ENCODE measurements at regions not wholly inside any gene's neighbourhood (a gene's known extent, or its start where the extent isn't known, plus 50 kb on each side); places are given as distances from the start of the nearest gene placed in this dataset.

DNA sequence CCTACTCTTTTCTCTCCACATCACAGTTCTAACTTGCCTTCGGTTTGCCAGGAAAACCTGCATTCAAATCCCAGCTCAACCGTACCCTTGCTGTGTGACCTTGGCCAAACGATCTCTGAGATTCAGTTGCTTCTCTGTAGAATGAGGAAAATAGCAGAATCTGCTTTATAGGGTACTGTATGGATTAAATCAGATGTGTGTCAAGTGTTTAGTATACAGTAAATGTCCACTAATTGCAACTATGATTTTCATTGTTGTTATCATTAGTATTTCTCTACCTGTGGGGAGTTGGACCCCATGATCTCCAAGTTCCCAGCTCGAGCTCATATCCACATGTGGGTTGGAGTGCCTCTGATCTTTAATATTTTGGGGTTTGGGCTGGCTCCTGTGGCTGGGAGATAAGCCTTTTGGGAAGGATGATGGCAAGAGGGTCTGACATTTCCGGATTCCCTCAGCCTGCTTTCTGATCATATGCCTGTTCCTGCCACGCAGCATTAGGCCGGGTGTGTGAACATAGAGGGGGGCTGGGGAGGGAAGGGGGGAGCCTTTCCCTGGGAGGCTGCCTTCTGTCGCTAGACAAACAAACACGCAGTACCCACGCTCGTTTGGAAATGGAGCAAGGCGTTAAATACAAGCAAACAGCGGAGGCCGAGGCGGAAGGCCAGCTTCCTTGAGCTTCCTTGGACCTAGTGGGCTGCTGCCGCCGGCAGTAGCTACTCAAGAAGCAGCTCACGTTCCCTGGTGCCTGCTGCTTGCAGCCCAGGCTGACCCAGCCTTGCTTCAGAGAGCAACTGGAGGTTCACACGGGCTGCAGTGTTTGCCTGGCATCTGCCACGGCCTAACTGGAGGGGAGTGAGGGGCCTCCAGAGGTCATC, 213.5 kb upstream of the LHX5 start:
- DNase-seq (ENCODE audit: low read depth), result no peak

- no peak for DNase-seq (ENCODE audit: low read depth)
These were observed 212.6 kb upstream of the LHX5 start for GRCh38 chr12:113684053-113684907.

DNA sequence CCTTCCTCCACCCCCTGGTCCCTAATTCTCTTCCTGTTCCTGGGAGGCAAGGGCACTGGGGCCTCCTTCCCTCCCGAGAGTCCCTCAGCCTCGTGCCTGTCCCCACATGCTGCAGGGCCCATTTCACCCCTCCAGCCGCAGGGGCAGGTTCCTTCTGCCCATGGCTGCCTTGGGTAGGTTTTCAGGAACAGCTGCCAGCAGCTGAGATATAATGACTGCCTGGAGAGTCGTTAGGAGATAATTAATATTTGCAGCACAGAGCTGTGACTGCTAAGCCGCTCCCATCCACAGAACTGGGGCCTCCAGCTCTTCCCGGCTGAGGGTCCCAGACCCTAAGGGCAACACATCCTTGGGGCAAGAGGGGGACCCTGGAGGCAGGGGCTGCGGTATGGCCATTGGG, 211.9 kb upstream of the LHX5 start:
- DNase-seq (ENCODE audit: low read depth), result no peak

DNA sequence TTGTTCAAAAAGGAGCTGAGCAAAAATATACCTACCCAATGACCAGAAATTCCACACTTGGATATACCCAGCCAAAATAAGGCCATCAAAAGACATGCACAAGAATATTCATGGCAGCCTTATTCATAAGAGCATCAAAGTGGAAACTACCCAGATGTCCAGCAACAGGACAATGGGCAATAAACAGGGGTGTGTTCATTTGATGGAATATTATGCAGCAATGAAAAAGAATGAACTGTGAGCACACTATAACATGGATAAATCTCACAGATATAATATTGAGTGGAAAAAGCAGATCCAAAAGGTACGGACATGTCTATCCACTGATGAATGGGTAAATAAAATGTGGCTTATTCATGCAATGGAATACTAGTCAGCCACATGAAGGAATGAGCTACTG, 209.2 kb upstream of the LHX5 start:
- DNase-seq (ENCODE audit: low read depth), result no peak

DNA sequence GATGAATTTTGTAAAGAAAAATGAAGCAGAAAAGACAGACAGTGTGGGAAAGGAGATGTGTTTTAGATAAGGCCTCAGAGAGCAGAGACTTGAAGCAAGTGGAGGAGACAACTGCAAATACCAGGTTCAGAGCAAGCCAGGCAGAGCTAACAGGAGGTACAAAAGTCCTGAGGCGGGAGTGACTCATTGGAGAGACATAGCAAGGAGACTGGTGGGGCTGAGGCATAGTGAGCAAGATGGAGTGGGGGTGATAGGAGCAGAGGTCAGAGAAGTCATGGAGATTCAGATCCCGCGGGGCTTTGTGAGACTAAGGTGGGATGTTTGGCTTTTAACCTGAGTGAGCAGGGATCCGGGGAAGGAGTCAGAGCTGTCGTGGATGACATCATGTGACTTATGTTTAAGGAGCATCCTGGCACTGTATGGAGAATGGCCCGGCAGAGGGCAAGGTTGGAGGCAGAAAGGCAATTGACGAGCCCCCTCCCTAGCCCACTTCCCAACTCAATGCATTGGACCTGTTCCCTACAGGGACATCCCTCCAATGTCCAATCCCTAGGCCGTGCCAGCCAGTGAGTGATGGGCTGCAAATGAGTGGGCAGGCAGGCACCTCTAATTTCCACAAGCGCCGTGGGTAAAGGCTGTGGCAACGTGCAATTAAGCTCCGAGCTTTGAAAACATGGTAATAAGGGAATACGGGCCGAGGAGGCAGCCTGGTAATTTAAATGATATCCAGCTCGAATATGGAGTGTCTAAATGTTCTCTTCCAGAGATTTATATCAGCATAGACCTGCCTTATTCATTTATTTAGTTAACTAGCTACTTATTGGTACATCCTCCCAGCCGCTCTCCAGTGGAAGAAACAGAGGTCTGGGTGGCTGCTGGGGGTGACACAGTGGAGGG, 206.8 kb upstream of the LHX5 start:
- no peak for DNase-seq (ENCODE audit: low read depth)

DNA sequence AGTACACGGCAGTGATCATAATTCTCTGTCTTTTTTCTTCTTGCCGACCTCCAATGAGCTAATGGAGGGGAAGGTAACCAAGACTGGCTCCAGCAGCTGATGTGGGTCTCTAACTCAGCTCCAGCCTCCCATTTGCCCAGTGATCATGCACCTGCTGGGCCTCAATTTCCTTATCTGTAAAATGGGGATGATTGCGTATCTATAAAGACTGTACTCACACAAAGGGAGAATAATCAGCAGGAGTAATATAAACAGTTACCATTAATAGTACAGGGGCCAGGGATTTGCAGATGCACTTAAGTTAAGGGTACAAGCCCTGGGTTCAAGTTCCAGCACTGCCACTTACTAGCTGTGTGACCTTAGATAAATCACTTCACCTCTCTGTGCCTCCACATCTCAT, 204.9 kb upstream of the LHX5 start:
- no peak for DNase-seq (ENCODE audit: low read depth)

DNA sequence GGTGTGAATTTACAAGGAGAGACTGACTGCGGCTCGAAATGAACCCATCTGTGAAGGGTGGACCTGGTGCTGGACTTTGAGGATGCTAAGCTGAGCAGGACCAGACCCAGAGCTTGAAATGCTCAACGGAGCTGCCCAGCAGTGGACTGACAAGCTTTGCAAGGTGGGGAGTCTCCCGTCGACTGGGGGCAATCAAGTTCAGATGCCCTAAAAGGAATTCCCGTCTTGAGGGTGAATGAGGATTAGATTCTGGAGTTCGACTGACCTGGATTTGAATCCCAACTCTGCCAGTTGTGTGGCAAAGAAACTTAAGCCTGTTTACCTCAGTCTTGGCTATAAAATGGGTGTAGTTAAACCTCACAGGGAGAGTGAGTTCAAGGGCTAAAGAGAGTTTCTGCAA, 204.4 kb upstream of the LHX5 start:
- DNase-seq (ENCODE audit: low read depth), result no peak

GRCh38 chr12:113674996-113675395, 203.3 kb upstream of the LHX5 start:
- DNase-seq (ENCODE audit: low read depth), result no peak

GRCh38 chr12:113674302-113674701, 202.6 kb upstream of the LHX5 start:
- DNase-seq (ENCODE audit: low read depth), result no peak

- DNase-seq (ENCODE audit: low read depth), result no peak
These were observed 202.0 kb upstream of the LHX5 start for GRCh38 chr12:113673458-113674238.

- no peak for DNase-seq (ENCODE audit: low read depth)
These were observed 199.1 kb upstream of the LHX5 start for GRCh38 chr12:113670742-113671141.

- DNase-seq (ENCODE audit: low read depth), result no peak
These were observed 196.1 kb upstream of the LHX5 start for GRCh38 chr12:113667676-113668356.

- DNase-seq (ENCODE audit: low read depth), result no peak
These were observed 195.4 kb upstream of the LHX5 start for GRCh38 chr12:113667095-113667494.

DNA sequence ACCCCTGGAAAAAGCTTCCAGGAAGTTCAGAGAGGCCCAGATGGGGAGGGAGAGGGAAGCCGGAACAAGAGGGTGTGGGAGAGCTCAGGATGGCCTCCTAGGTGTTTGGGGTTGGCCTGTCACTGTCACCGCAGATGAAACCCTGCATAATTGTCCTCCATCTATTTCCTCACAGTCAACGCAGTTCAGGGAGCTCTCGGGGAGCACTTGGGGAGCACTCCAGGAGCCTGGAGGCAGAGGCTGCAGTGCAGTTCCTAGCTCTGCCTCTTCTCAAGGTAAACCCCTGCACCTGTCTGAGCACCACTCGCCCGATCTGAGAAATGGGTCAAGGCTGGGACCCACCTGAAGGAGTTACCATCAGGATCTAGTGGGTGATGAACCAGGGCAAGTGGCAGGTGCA, 194.6 kb upstream of the LHX5 start:
- no peak for DNase-seq (ENCODE audit: low read depth)

GRCh38 chr12:113665457-113665856, 193.8 kb upstream of the LHX5 start:
- DNase-seq (ENCODE audit: low read depth), result no peak

DNA sequence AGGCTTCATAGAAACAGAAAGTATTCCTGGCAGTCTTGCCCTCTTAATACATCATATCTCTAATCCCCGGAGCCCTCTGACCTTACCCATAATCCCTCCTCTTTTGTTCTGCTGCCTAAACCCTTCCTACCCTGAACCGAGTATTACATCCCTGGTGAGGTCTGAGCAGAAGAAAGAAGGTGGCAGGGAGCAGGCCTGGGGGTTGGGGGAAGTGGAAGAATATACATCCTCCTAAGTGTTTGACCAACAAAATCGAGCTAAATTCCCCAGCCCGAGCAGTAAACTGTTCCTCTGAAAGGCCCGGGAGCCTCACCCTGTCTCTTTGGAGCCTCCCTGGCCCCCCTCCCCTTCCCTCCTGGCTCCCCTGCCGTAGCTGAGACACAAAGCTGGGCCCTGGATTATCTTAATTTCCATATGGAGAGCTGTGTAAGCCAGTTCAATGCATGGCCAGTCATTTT, 192.6 kb upstream of the LHX5 start:
- no peak for DNase-seq (ENCODE audit: low read depth)

DNA sequence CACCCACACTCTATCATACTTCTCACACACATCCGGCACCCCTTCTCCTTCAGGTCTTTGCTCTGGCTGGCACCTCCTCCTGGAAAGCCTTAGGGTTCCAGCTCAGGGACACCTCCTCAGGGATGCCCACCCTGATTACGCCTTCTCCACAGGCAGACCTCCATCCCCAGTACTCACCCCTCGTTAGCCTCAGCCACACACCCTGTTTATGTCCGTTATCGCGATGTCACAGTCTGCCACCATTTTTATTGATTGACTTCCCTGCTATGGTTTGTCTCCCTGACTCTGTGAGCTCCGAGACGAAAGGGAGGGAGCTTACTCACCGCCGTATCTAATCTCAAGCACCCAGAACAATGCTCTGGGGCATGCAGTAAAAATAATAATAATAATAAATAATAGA, 191.7 kb upstream of the LHX5 start:
- no peak for DNase-seq (ENCODE audit: low read depth)

GRCh38 chr12:113660936-113661335, 189.3 kb upstream of the LHX5 start:
- no peak for DNase-seq (ENCODE audit: low read depth)

DNA sequence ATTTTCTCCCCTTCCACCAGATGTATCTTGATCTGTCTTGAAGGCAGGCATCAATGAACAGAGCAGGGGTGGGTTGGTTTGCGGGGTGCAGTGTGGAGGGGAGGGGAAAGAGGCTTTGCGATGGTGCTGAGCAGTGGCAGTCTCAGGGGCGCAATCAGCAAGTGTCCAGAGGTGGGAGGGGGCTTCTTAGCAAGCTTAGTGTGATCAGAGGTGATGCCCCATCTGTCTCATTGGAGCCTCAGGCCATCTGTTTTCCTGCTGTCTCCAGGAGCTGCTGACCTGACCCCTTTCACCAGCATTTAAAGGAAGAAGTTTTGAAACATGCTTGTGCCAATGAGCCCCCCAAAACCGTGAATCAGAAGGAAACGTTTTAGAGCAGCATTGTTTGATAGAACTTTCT, 187.7 kb upstream of the LHX5 start:
- DNase-seq (ENCODE audit: low read depth), result no peak

DNA sequence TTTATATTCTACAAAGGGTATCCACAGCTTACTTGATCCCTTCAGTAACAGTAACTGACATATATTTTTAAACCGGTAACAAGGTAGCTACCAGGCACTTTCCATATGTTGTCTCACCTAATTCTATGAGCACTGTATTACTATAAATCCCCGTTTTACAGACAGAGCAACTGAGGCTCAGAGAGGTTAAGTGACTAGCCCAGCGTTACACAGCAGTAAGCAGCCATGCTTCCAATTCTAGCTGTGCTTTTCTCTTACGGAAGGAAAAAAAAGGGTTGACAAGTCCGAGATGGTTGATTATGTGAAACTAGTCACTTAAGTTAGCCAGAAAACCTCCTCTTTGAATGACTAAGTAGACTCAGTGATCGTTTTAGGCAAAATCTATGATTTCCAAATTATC, 187.3 kb upstream of the LHX5 start:
- no peak for DNase-seq (ENCODE audit: low read depth)
